Calu3 (cell line): ENCODE measurements at regions not wholly inside any gene's neighbourhood (a gene's known extent, or its start where the extent isn't known, plus 50 kb on each side); places are given as distances from the start of the nearest gene placed in this dataset.

Source experiments
- BruUV-seq: library from RNA; stranded (reverse); fragments of 400-500 nt; replicated peaks from 2 replicates; lab custom pipeline; 2021; lab: Mats Ljungman, UMichigan
- CTCF ChIA-PET: fragments of 300-600 bp; sonication (Branson Sonifier 250); formaldehyde crosslinking; loops from one replicate; lab custom pipeline; 2022; ENCODE audit warnings: antibody characterized with exemption; lab: Charles Lee
- DNase-seq: peaks from one replicate; pipeline ENCODE4 v3.0.0; 2022
- H3K27ac Mint-ChIP-seq: one replicate; pipeline ENCODE4 v1.8.0; 2022; ENCODE audit warnings: mixed read lengths; ENCODE audit not compliant: unreplicated experiment
- H3K27me3 Mint-ChIP-seq: one replicate; pipeline ENCODE4 v1.8.0; 2022; ENCODE audit warnings: mixed read lengths; ENCODE audit not compliant: unreplicated experiment
- H3K36me3 Mint-ChIP-seq: one replicate; pipeline ENCODE4 v1.8.0; 2022; ENCODE audit warnings: mild to moderate bottlenecking, moderate library complexity, mixed read lengths; ENCODE audit not compliant: insufficient read depth, unreplicated experiment
- H3K4me1 Mint-ChIP-seq: one replicate; pipeline ENCODE4 v1.8.0; 2022; ENCODE audit warnings: mild to moderate bottlenecking, low read depth, mixed read lengths; ENCODE audit not compliant: unreplicated experiment
- H3K4me3 Mint-ChIP-seq: one replicate; pipeline ENCODE4 v1.8.0; 2022; ENCODE audit warnings: mild to moderate bottlenecking, low read depth, moderate library complexity, mixed read lengths; ENCODE audit not compliant: unreplicated experiment
- H3K9me3 Mint-ChIP-seq: one replicate; pipeline ENCODE4 v1.8.0; 2022; ENCODE audit warnings: low read depth, mixed read lengths; ENCODE audit not compliant: unreplicated experiment
- CTCF ChIP-seq: fragments of 200-600 bp; IDR thresholded peaks from one replicate; pipeline ENCODE4 v1.8.0; 2022; ENCODE audit warnings: antibody characterized with exemption; ENCODE audit not compliant: unreplicated experiment
- intact Hi-C: fragments of 100-400 bp; cut with micrococcal nuclease; formaldehyde crosslinking; loops from one replicate; pipeline ENCODE4 v1.10.0; 2022; ENCODE audit not compliant: unreplicated experiment

- CTCF ChIA-PET = no interaction called here
- intact Hi-C loops = no loop called here
- Mint-ChIP-seq H3K27me3 (no peaks in the 10 kb centered on the region), H3K36me3 (no peaks in the 10 kb centered on the region), H3K4me1 (no peaks in the 10 kb centered on the region), H3K4me3 (no peak overlapping the region), H3K9me3 (no peaks in the 10 kb centered on the region), H3K27ac (no peak overlapping the region)
- no peak for TF ChIP-seq CTCF
- no peak for DNase-seq
- BruUV-seq = no TSS peak
These were observed 387.4 kb downstream of the DLEU7 start for GRCh38 chr13:50456111-50456510.

GRCh38 chr13:50457415-50458393 is 385.8 kb downstream of the DLEU7 start:
- no peak for DNase-seq
- H3K4me3 Mint-ChIP-seq = no peak overlapping the region
- TF ChIP-seq CTCF = no peak
- BruUV-seq = no TSS peak
- no peaks in the 10 kb centered on the region for H3K27me3 Mint-ChIP-seq
- no peaks in the 10 kb centered on the region for H3K36me3 Mint-ChIP-seq
- intact Hi-C loops = no loop called here
- H3K4me1 Mint-ChIP-seq = no peaks in the 10 kb centered on the region
- no peak overlapping the region for H3K27ac Mint-ChIP-seq
- H3K9me3 Mint-ChIP-seq = no peaks in the 10 kb centered on the region
- CTCF ChIA-PET = no interaction called here

- intact Hi-C loops = no loop called here
- CTCF ChIA-PET = no interaction called here
These were observed 384.4 kb downstream of the DLEU7 start for GRCh38 chr13:50459046-50459445.

GRCh38 chr13:50459658-50460057 is 383.8 kb downstream of the DLEU7 start:
- Mint-ChIP-seq H3K36me3 (no peaks in the 10 kb centered on the region), H3K27ac (no peak overlapping the region), H3K9me3 (no peaks in the 10 kb centered on the region), H3K4me3 (no peak overlapping the region), H3K27me3 (no peaks in the 10 kb centered on the region), H3K4me1 (no peaks in the 10 kb centered on the region)
- BruUV-seq = no TSS peak
- intact Hi-C loops = no loop called here
- no peak for TF ChIP-seq CTCF
- DNase-seq = no peak
- CTCF ChIA-PET = interaction anchor here (0.6 kb wide), 1 partner anchor 105 kb away, joined by 3 read pairs; no protein-coding TSS in a partner anchor

More at GRCh38 chr13:50459046-50459445, 384.4 kb downstream of the DLEU7 start:
- DNase-seq = no peak
- no peak for TF ChIP-seq CTCF
- no TSS peak for BruUV-seq
- Mint-ChIP-seq H3K4me3 (no peak overlapping the region), H3K4me1 (no peaks in the 10 kb centered on the region), H3K36me3 (no peaks in the 10 kb centered on the region), H3K9me3 (no peaks in the 10 kb centered on the region), H3K27me3 (no peaks in the 10 kb centered on the region), H3K27ac (no peak overlapping the region)
